Lower leg skin (tissue), 4 donors: ENCODE measurements at regions not wholly inside any gene's neighbourhood (a gene's known extent, or its start where the extent isn't known, plus 50 kb on each side); places are given as distances from the start of the nearest gene placed in this dataset.
"Not testable (repeated sequence)": the region's sequence is repeated elsewhere in the genome, so short reads cannot be mapped to it uniquely, and the experiment has no call there.

Source experiments
- DNase-seq, 2 donors: peaks; one replicate each; pipeline ENCODE4 v3.0.0-alpha.2; 2019; ENCODE audit warnings: low spot score in 2 of 2
- H3K4me3 ChIP-seq: fragments of 200-600 bp; sonication (generic); 2 replicates; pipeline ENCODE4 v1.5.1; 2017; ENCODE audit warnings: mild to moderate bottlenecking, low read depth; ENCODE audit not compliant: poor library complexity, severe bottlenecking
- CTCF ChIP-seq, 3 donors: fragments of 450-650 bp; IDR thresholded peaks; one replicate each; pipeline ENCODE4 v1.5.1; 2016; ENCODE audit warnings: antibody characterized with exemption in 3 of 3, mild to moderate bottlenecking in 3 of 3, moderate library complexity in 2 of 3
- POLR2A ChIP-seq, 2 donors: fragments of 450-650 bp; IDR thresholded peaks; one replicate each; pipeline ENCODE4 v1.6.1; 2016 to 2017; ENCODE audit warnings: antibody characterized with exemption in 2 of 2, mild to moderate bottlenecking in 1 of 2, moderate library complexity in 1 of 2
- WGBS, 2 donors: methylation state at CpG; one replicate each; pipeline ENCODE4 v1.1.5; 2018; 5-methylcytosine and 5-hydroxymethylcytosine counted together
- intact Hi-C: fragments of 100-400 bp; cut with DNase I; formaldehyde crosslinking; loops from one replicate; pipeline ENCODE4 v1.15.0; 2023; ENCODE audit warnings: low total_unique reads

- no peak overlapping the region for H3K4me3 ChIP-seq
- peak in 1 of 2 donors; percentile 81 for DNase-seq
- 88 to 89% methylated on average over 12 to 13 of the region's 13 CpGs for WGBS, 2 donors
- intact Hi-C loops, result no loop called here
- TF ChIP-seq POLR2A (IDR thresholded peaks at IDR 0.05) (no peak), CTCF (IDR thresholded peaks at IDR 0.05) (no peak)
These were observed 97.5 kb downstream of the DLL1 start for GRCh38 chr6:170193326-170193821.

- DNase-seq, result no peak
- intact Hi-C loops, result no loop called here
- TF ChIP-seq POLR2A (IDR thresholded peaks at IDR 0.05) (no peak), CTCF (IDR thresholded peaks at IDR 0.05) (no peak)
- 96% methylated on average over 5 of the region's 5 CpGs for WGBS, 2 donors
- no peak overlapping the region for H3K4me3 ChIP-seq
These were observed 98.0 kb downstream of the DLL1 start for GRCh38 chr6:170192905-170193304.

- DNase-seq, H3K4me3 ChIP-seq, intact Hi-C loops: not testable (repeated sequence)
- 74 to 78% methylated on average over 5 to 8 of the region's 8 CpGs for WGBS, 2 donors
These were observed 98.8 kb downstream of the DLL1 start for GRCh38 chr6:170192101-170192500.

- intact Hi-C loops, result no loop called here
- H3K4me3 ChIP-seq, result no peak overlapping the region
- 86 to 92% methylated on average over 5 of the region's 5 CpGs for WGBS, 2 donors
- no peak for DNase-seq
- TF ChIP-seq CTCF (IDR thresholded peaks at IDR 0.05), result no peak
- no peak for TF ChIP-seq POLR2A (IDR thresholded peaks at IDR 0.05)
These were observed 100.8 kb downstream of the DLL1 start for GRCh38 chr6:170190046-170190445.

- no peak overlapping the region for H3K4me3 ChIP-seq
- intact Hi-C loops, result no loop called here
- WGBS, 2 donors, result 83 to 84% methylated on average over 12 of the region's 12 CpGs
- DNase-seq, result peak in 1 of 2 donors; percentile 79
- no peak for TF ChIP-seq CTCF (IDR thresholded peaks at IDR 0.05)
- TF ChIP-seq POLR2A (IDR thresholded peaks at IDR 0.05), result no peak
These were observed 101.6 kb downstream of the DLL1 start for GRCh38 chr6:170189236-170189635.

GRCh38 chr6:170188571-170189001 is 102.3 kb downstream of the DLL1 start:
- TF ChIP-seq CTCF (IDR thresholded peaks at IDR 0.05), result no peak
- TF ChIP-seq POLR2A (IDR thresholded peaks at IDR 0.05), result no peak
- WGBS, 2 donors, result 47 to 64% methylated on average over 6 of the region's 6 CpGs
- no peak for DNase-seq
- intact Hi-C loops, result no loop called here
- H3K4me3 ChIP-seq, result no peak overlapping the region
